Inflammatory macrophage treated with lipopolysaccharide for 1 hour (primary cell): ENCODE measurements at regions not wholly inside any gene's neighbourhood (a gene's known extent, or its start where the extent isn't known, plus 50 kb on each side); places are given as distances from the start of the nearest gene placed in this dataset.
A peak's percentile ranks its signal among the peaks of the same experiment; 100 is the strongest.
"Not testable (repeated sequence)": the region's sequence is repeated elsewhere in the genome, so short reads cannot be mapped to it uniquely, and the experiment has no call there.

Experiments
- DNase-seq, 2 donors: peaks; one replicate each; pipeline ENCODE4 v3.0.0-alpha.2; 2020 to 2022

GRCh38 chr12:59517522-59517921, 78.3 kb upstream of the SLC16A7 start:
- no peak for DNase-seq

- no peak for DNase-seq
Observed at GRCh38 chr12:59500915-59501314, 94.9 kb upstream of the SLC16A7 start.

DNA sequence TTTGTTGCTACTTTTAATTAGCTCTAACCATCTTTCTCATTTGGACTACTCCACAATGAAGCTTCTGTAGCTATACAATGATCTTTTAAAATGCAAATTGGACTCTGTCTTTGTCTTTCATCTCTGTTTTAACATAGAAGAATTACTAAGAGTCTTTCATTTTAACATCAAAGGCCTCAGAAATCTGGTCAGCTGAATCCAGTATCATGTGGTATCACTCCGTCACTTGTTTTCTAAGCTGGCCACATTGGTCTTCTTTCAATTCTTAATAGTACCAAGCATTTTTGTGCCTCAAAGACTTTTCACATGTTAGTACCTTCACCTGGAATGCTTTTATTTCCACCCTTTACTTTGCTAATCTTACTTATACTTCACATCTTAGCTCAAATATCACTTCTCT, 95.5 kb upstream of the SLC16A7 start:
- DNase-seq, result no peak

DNA sequence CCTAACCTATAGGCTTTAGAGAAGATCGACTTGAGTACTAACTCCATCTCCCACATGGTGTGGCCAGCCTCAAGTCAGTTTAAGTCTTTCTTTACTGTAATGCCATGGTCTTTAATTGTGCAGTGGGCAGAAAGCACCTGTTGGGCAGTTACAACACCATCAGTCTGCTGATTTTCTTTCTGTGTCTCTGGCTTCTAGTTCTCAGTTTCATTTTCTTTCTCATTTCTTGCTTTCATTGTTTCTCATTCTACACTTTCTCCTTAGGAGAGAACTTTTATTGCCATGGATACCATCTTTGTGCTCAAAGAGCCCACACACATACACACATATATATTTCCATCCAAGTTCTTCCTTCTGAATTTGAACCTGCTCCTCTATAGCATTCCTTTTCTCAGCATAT, 96.1 kb upstream of the SLC16A7 start:
- DNase-seq, result no peak

DNA sequence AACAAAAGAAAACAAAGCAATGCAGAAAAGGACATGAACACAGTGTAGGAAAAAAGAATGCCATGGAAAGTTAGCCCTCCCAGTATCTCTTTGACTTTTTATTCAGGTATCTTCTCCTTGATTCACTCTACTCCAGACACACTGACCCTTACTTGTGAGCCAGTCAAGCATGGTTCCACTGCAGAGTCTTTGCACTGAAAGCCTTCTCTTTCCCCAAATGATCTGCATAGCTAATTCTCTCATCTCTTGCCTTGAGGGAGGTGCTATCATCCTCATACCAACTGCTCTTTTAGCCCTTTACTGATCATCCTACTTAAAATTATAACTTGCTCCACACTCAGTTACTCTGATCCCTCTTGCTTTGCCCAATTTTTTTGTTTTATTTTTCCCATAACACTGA, 101.2 kb upstream of the SLC16A7 start:
- DNase-seq, result no peak

DNA sequence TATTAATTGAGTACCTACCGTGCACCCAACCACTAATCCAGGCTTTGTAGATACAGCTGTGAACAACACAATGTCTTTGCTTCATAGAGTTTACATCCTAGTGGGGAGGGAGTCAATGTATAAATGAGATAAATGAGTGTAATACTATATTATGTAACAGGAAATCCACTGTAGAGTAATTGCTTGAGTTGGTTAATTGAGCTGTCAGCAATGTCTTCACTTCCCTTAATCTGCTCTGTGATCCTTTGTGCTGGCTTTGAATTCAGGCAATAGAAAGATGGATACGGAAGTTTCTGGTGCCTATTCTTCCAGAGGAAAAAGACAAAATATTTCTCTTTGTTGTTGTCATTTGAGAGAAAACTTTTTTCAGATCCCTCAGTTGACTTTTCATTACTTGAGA, 104.0 kb upstream of the SLC16A7 start:
- peak; percentile 26 to 52 for DNase-seq

GRCh38 chr12:59486827-59487226, 109.0 kb upstream of the SLC16A7 start:
- no peak for DNase-seq

DNA sequence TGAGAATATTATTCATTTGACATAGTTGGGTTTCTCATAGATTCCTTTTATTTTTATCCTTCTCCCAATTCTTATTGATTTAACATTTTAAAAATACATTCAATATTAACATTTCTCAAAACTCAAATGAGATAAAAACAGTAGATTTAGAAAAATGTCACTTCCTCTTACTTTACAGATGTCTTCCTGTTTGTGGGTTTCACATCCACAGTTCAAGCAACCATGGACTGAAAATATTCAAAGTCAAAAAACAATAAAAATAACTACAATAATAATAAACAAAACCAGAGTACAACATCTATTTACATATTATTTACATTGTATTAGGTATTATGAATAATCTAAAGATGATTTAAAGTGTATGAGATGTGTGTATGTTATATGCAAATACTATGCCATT, 111.3 kb upstream of the SLC16A7 start:
- peak; percentile 3 to 9 for DNase-seq

GRCh38 chr12:59474236-59474635, 121.6 kb upstream of the SLC16A7 start:
- DNase-seq, result peak; percentile 51 to 53

DNA sequence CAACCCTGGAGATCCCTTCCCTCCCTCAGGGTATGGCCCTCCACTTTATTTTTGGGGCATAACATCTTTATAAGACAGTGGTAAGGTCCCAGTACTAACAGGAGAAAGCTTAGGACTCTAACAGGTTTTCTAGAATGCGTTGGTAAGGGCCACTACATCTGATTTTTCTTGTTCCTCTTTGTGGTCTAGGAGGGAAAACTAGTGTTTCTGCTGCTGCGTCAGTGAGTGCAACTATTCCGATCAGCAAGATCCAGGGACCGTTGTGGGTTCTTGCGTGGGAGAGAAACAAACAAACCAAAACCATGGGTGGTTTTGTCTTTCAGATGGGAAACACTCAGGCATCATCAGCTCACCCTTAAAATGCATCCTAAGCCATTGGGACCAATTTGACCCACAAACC, 123.6 kb upstream of the SLC16A7 start:
- peak; percentile 70 to 79 for DNase-seq

GRCh38 chr12:59459966-59460660, 135.7 kb upstream of the SLC16A7 start:
- DNase-seq, result no peak

- DNase-seq, result no peak
Observed at GRCh38 chr12:59453475-59453874, 142.4 kb upstream of the SLC16A7 start.

DNA sequence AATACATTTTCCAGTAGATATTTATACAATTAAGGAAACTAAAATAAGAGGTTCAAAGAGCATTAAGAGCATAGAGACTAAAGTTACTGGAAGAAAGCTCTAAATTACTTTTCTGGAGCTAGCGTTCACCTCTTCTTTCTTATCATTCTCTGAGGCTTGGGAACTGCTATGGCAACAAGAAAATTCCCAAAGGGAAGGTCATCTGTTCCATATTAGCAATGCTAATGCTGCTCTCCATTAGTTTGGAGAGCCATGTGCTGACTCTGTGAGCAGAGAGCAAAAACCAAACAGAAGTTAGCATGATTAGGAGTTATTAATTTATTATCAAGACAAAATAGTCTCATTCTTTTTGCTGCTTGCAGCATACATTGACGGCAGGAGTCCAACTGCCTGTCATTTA, 143.1 kb upstream of the SLC16A7 start:
- DNase-seq, result no peak

GRCh38 chr12:59452259-59452658, 143.6 kb upstream of the SLC16A7 start:
- DNase-seq, result no peak

DNA sequence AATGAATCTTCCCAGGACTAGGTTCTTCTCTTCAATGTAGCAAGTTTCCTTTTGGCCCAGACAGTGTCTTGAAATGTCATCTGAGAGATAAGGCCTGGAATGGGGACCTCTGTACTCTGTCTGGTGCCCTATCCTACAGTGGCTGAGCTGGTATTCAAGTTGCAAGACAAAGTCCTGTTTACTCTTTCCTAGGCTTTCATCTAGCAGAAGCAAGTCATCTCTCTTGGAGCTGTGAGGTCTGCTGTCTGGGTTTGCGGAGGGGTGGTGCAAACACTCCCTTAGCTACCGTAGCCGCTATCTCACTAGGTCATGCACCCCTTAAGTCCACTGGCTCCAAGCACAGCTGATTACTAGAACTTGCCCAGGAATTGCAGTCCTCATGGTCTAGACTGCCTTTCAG, 149.7 kb upstream of the SLC16A7 start:
- no peak for DNase-seq

GRCh38 chr12:59444932-59445331, 150.9 kb upstream of the SLC16A7 start:
- peak in 1 of 2 donors; percentile 14 for DNase-seq

DNA sequence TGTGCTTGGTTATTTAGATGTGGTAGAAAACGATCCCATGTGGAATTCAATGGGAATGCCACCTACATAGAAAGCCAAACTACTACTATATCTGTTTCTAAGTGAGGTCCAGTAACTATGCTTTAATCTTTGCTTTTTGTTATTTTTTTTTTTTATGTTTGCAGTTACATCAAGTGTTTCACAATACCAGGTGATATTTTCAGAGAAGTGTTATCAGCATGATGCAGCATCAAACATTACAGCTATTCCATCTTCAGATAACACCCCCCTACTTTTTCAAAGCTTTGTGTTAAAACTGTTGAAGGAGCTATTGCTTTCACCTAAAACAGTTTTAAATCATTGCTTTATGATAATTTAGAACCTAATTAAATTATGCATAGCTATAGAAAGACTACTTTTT, 163.8 kb upstream of the SLC16A7 start:
- no peak for DNase-seq

DNA sequence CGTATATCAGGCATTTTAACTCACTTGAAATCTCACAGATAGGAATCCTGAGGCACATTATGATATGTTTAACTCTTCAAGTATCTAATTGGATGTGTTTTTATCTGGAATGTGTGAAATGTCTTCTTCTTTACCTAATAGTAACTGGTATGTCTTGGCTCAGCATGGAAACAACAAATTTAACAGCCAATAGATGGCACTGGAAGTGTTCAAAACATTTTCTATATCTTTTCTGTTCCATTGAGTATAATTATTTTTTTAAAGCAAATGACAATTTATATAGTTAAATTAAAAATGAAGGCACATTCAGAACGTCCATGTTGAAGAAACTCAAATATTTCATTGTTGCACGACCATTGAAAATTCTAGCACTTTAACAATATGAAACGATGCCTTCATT, 164.6 kb upstream of the SLC16A7 start:
- peak in 1 of 2 donors; percentile 4 for DNase-seq

- no peak for DNase-seq
Observed at GRCh38 chr12:59429766-59430165, 166.1 kb upstream of the SLC16A7 start.

GRCh38 chr12:59425798-59426197, 170.0 kb upstream of the SLC16A7 start:
- no peak for DNase-seq

GRCh38 chr12:59424666-59425065, 171.2 kb upstream of the SLC16A7 start:
- DNase-seq, result not testable (repeated sequence)

DNA sequence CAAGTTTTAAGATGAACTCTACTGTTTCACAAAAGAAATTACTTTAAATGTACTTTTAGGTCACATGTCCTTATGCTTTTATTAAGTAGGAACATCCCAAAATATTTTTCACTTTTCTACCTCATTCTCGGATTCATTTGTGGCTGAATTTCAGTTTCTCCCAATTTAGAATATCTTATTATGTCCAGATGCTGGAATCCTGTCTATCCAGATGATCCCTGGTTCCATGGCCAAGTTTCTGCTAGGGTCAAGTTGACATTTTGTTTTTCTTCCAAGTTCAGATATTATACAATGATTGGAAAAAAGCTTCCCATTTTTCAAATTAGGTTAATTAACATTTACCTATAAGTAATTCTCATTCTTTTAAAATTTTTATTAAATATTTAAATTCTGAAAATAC, 181.8 kb upstream of the SLC16A7 start:
- DNase-seq, result no peak

GRCh38 chr12:59408431-59408830, 187.4 kb upstream of the SLC16A7 start:
- no peak for DNase-seq

GRCh38 chr12:59407799-59408198, 188.0 kb upstream of the SLC16A7 start:
- no peak for DNase-seq

DNA sequence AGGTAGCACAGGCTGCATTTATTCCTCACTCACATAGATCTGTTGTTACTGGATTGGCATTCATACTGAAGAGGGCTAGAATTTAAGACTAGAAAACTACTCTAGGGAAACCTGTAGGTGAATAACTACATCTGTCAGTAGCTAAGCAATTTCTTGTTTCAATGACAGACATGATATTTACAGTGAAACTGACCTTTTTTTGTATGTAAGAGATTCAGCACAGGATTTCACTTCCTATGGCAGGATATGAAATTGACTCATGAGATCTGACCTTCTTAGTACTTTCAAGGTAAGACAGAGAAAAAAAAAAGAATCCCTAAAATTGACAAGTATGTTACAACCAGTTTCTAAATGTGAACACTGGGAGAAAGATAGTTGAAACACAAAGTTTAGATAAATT, 189.8 kb upstream of the SLC16A7 start:
- DNase-seq, result no peak
